ENCODE measurements at regions not wholly inside any gene's neighbourhood (a gene's known extent, or its start where the extent isn't known, plus 50 kb on each side); places are given as distances from the start of the nearest gene placed in this dataset.

DNA sequence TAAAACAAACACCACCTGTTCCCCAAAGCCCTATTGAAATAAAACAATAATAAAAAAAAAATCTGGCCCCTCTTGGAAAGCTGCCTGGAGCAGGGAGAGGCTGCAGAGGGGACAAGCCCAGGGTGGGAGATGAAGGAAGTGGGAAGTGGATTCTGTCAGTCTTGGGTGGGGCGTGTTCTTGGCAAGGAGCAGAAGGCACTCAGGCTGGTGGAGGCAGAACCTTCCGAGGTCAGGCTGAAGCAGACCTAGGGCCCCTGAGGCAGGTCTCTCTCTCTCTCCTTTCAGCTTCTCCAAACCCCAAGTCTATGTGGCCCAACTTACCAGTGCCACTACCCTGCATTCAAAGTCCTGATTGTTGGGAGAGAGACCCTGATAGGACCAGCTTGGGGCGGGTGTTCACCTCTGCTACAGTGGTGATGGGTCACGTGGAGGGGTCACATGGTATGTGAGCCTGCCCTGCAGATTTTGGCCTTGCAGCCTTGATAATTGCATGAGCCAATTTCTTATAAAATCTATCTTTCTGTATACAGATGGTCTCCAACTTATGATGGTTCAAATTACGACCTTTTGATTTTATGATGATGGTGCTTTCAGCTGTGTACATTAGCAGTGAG, 145.4 kb upstream of the C1orf174 start:
- 65 to 77% (median 74%) methylated on average over 5 of the region's 5 CpGs for WGBS, 4 donors
- H3K36me3 ChIP-seq: no peaks in the 10 kb centered on the region
- H3K27ac ChIP-seq: no peak overlapping the region
- no peak for TF ChIP-seq POLR2A (IDR thresholded peaks at IDR 0.05)
- TF ChIP-seq, protein P1, sequence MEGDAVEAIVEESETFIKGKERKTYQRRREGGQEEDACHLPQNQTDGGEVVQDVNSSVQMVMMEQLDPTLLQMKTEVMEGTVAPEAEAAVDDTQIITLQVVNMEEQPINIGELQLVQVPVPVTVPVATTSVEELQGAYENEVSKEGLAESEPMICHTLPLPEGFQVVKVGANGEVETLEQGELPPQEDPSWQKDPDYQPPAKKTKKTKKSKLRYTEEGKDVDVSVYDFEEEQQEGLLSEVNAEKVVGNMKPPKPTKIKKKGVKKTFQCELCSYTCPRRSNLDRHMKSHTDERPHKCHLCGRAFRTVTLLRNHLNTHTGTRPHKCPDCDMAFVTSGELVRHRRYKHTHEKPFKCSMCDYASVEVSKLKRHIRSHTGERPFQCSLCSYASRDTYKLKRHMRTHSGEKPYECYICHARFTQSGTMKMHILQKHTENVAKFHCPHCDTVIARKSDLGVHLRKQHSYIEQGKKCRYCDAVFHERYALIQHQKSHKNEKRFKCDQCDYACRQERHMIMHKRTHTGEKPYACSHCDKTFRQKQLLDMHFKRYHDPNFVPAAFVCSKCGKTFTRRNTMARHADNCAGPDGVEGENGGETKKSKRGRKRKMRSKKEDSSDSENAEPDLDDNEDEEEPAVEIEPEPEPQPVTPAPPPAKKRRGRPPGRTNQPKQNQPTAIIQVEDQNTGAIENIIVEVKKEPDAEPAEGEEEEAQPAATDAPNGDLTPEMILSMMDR (IDR thresholded peaks at IDR 0.05): no peak
- intact Hi-C loops (cut with DNase I): no loop called here
- H3K27me3 ChIP-seq: peaks cover 0 to 24% (median 3%) of the 10 kb centered on the region in 9 donors
- ATAC-seq (no peak), DNase-seq (no peak)
- H3K4me1 ChIP-seq: no peaks in the 10 kb centered on the region
- no peak overlapping the region for H3K4me3 ChIP-seq
- H3K9me3 ChIP-seq: peaks cover 0 to under 1% (median 0%) of the 10 kb centered on the region in 12 donors

DNA sequence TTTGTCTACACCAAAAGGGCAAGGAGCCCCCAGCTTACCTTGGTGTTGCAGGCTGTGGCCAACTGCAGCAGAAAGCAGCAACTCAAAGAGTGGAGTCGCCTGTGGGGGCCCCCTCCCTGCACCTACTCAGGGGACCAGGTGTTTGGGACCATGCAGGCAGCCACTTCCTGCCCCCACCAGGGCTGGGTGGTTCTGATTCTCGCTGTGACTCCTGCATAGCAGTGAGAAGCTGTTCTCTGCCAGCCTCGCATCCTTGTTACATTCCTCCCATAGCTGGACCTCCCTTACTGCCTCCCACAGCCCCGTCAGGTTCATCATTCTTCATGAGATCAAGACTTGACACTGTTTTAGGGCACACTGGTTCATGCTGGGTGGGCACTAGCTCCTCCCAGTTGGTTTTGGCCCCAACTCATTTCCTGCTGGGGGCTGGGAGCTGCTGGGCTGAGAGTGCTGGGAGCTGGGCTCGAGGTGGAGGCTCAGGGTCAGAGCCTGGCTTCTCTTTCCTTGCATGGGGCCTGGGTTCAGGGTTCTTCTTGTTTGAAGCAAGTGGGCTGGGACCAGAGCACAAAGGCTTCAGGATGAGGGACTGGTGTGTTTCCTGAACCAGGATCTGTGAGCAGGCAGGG, 146.9 kb upstream of the C1orf174 start:
- Histone ChIP-seq H3K9me3 (no peaks in the 10 kb centered on the region), H3K36me3 (no peaks in the 10 kb centered on the region), H3K27ac (no peak overlapping the region), H3K27me3 (peaks cover 0 to 24% (median 3%) of the 10 kb centered on the region in 9 donors), H3K4me3 (no peak overlapping the region), H3K4me1 (no peaks in the 10 kb centered on the region)
- DNase-seq: no peak
- TF ChIP-seq, protein P1 (IDR thresholded peaks at IDR 0.05): no peak
- no peak for TF ChIP-seq POLR2A (IDR thresholded peaks at IDR 0.05)
- 34 to 47% (median 45%) methylated on average over 5 of the region's 5 CpGs for WGBS, 4 donors
- ATAC-seq: no peak
- intact Hi-C loops (cut with DNase I): no loop called here

DNA sequence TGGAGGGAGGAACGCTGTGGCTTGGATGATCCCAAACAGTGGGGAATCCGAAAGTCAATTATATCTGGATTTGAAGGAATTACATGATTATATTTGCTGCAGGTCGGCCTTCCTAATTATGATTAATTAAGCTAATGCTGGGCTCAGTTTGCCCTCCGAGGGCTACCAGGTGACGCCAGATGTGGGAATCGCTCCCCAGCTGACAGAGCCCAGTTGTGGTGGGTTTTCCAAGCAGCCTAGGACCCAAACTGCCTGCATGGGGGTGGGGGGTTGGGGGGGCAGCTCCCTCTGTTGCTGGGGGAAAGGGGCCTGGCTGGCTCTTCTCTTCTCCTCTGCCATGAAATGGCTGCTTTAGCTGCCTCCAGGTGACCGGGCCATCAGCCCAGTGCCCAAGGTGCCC, 147.6 kb upstream of the C1orf174 start:
- no peak overlapping the region for H3K27ac ChIP-seq
- intact Hi-C loops (cut with DNase I): no loop called here
- no peaks in the 10 kb centered on the region for H3K9me3 ChIP-seq
- WGBS, 4 donors: 72 to 84% (median 75%) methylated on average over 3 to 7 of the region's 7 CpGs
- H3K4me3 ChIP-seq: no peak overlapping the region
- peaks cover 0 to 24% (median 3%) of the 10 kb centered on the region in 9 donors for H3K27me3 ChIP-seq
- no peak for DNase-seq
- TF ChIP-seq, protein P1 (IDR thresholded peaks at IDR 0.05): no peak
- no peak for TF ChIP-seq POLR2A (IDR thresholded peaks at IDR 0.05)
- no peak for ATAC-seq
- H3K4me1 ChIP-seq: no peaks in the 10 kb centered on the region
- H3K36me3 ChIP-seq: no peaks in the 10 kb centered on the region

DNA sequence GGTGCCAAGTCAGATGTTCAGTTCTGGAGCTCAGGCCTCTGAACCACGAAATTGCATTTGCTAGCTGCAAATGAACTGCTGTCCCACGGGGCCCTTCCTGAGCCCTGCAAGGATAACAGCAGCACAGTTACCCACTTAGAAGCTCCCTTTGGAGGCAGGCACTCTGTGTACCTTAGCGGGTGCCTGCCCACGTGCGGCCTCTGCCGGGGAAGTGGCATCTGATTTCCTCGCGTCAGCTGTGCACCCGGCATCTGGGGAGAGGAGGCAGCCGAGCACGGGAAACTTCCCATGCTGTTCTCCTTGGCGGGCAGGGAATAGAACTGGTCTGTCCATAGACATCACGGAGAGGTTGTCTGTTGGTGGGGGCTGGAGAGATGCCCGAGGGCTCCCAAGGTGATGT, 148.0 kb upstream of the C1orf174 start:
- intact Hi-C loops (cut with DNase I): no loop called here
- Histone ChIP-seq H3K27ac (no peak overlapping the region), H3K4me1 (no peaks in the 10 kb centered on the region), H3K4me3 (no peak overlapping the region), H3K27me3 (peaks cover 0 to 24% (median 3%) of the 10 kb centered on the region in 9 donors), H3K36me3 (no peaks in the 10 kb centered on the region), H3K9me3 (no peaks in the 10 kb centered on the region)
- ATAC-seq (no peak), DNase-seq (no peak)
- 68 to 81% (median 74%) methylated on average over 9 to 14 of the region's 14 CpGs for WGBS, 4 donors
- TF ChIP-seq, protein P1 (IDR thresholded peaks at IDR 0.05): no peak
- no peak for TF ChIP-seq POLR2A (IDR thresholded peaks at IDR 0.05)
